ENCODE measurements at regions not wholly inside any gene's neighbourhood (a gene's known extent, or its start where the extent isn't known, plus 50 kb on each side); places are given as distances from the start of the nearest gene placed in this dataset.

DNA sequence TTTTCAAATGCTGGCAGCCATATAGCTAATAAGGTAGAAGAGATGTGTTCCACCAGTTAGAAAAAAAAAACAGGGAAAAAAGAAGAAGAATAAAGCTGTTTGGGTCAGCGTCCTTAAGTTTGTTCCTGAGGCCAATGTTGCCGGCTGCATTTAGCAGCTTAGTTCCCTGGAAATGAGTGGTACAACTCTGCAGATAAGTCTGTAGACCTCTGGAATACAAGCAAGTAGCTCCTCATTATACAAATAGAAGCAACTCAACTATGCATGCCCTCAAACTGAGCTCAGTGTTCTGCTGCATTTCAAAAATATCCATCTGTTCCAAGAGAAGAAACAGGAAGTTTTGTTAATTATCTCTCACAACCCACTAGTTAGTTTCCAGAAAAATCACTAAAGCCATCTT, 181.2 kb upstream of the PKN2 start:
- Histone ChIP-seq H3F3A (ENCODE audit: low read length, unreplicated experiment) (no peaks in the 10 kb centered on the region), H3K27me3 (ENCODE audit: low read length) (no peaks in the 10 kb centered on the region), H3K9me3 (ENCODE audit: low read length) (no peaks in the 10 kb centered on the region), H3K4me1 (ENCODE audit: insufficient read depth, low read length) (no peaks in the 10 kb centered on the region), H3K9ac (ENCODE audit: low read length) (no peak overlapping the region), H3K4me3 (ENCODE audit: low read length) (no peak overlapping the region), H3K36me3 (ENCODE audit: low read depth, low read length) (no peaks in the 10 kb centered on the region), H3K27ac (ENCODE audit: low read length) (no peak overlapping the region), H3K79me2 (ENCODE audit: low read length) (no peaks in the 10 kb centered on the region), H4K20me1 (ENCODE audit: low read length) (no peaks in the 10 kb centered on the region), H3K9me2 (replicated peaks; ENCODE audit: low read length) (no peaks in the 10 kb centered on the region), H2AFZ (ENCODE audit: low read length) (no peak overlapping the region), H3K4me2 (ENCODE audit: low read length) (no peak overlapping the region)
- POLR2A ChIA-PET (ENCODE audit: unreplicated experiment) = no interaction called here
- DNase-seq (no peak), ATAC-seq (no peak)
- CTCF ChIA-PET = no interaction called here
- no peak for TF ChIP-seq EZH2phosphoT487 (IDR thresholded peaks at IDR 0.05; ENCODE audit: borderline replicate concordance, low read length)
- no peak for TF ChIP-seq EZH2 (IDR thresholded peaks at IDR 0.05; ENCODE audit: low read length, unreplicated experiment)
- TF ChIP-seq, protein P1, sequence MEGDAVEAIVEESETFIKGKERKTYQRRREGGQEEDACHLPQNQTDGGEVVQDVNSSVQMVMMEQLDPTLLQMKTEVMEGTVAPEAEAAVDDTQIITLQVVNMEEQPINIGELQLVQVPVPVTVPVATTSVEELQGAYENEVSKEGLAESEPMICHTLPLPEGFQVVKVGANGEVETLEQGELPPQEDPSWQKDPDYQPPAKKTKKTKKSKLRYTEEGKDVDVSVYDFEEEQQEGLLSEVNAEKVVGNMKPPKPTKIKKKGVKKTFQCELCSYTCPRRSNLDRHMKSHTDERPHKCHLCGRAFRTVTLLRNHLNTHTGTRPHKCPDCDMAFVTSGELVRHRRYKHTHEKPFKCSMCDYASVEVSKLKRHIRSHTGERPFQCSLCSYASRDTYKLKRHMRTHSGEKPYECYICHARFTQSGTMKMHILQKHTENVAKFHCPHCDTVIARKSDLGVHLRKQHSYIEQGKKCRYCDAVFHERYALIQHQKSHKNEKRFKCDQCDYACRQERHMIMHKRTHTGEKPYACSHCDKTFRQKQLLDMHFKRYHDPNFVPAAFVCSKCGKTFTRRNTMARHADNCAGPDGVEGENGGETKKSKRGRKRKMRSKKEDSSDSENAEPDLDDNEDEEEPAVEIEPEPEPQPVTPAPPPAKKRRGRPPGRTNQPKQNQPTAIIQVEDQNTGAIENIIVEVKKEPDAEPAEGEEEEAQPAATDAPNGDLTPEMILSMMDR (conservative IDR thresholded peaks at IDR 0.05; ENCODE audit: low read depth, low read length) = no peak
- intact Hi-C loops (cut with micrococcal nuclease) = no loop called here
- no TSS peak for BruUV-seq (replicated peaks)

DNA sequence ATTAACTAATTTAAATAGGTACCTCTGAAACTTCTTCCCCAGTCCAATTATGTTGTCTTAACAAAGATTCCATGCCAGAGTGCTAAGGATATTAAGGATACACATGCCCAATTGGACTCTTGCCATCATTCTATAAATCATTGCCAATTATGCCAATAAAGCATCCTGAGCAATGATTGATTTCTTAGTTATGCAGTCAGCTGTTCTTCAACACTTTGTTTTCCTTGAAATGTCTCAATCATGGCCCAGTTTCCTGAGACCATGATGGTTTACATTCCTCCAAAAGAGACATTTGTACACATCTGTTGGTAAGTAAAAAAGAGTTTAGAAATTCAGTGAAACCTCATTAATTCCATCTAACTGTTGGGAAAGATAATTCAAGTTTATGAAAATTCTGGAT, 180.4 kb upstream of the PKN2 start:
- no peak for DNase-seq
- Histone ChIP-seq H3K36me3 (ENCODE audit: low read depth, low read length) (no peaks in the 10 kb centered on the region), H3K4me1 (ENCODE audit: insufficient read depth, low read length) (no peaks in the 10 kb centered on the region), H3K4me3 (ENCODE audit: low read length) (no peak overlapping the region), H3K27ac (ENCODE audit: low read length) (no peak overlapping the region), H3K4me2 (ENCODE audit: low read length) (no peak overlapping the region), H3K9me3 (ENCODE audit: low read length) (no peaks in the 10 kb centered on the region), H3K27me3 (ENCODE audit: low read length) (no peaks in the 10 kb centered on the region), H3F3A (ENCODE audit: low read length, unreplicated experiment) (no peaks in the 10 kb centered on the region), H3K9ac (ENCODE audit: low read length) (no peak overlapping the region), H3K9me2 (replicated peaks; ENCODE audit: low read length) (no peaks in the 10 kb centered on the region), H2AFZ (ENCODE audit: low read length) (no peak overlapping the region), H4K20me1 (ENCODE audit: low read length) (no peaks in the 10 kb centered on the region), H3K79me2 (ENCODE audit: low read length) (no peaks in the 10 kb centered on the region)
- POLR2A ChIA-PET (ENCODE audit: unreplicated experiment) = no interaction called here
- TF ChIP-seq EZH2phosphoT487 (IDR thresholded peaks at IDR 0.05; ENCODE audit: borderline replicate concordance, low read length) (no peak), EZH2 (IDR thresholded peaks at IDR 0.05; ENCODE audit: low read length, unreplicated experiment) (no peak)
- TF ChIP-seq, protein P1 (conservative IDR thresholded peaks at IDR 0.05; ENCODE audit: low read depth, low read length) = no peak
- intact Hi-C loops (cut with micrococcal nuclease) = no loop called here
- CTCF ChIA-PET = no interaction called here
- no TSS peak for BruUV-seq (replicated peaks)
- ATAC-seq = no peak

DNA sequence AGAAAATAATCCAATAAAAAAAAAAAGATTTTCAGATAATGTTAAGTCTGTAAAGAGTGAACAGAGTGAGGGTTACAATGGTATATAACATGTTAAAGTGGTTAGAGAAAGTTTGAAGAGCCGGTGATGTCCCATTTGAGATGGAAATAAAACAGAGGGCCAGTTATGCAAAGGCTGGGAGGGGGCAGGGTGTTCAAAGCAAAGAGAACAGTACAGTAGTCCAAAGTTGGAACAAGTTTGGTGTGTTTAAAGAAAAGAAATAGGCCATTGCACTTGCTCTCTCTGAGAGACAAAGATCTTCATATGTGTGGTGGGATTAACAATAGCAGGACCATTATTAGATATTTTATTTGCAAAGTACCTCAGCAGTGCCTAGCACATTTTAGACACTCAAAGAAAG, 179.5 kb upstream of the PKN2 start:
- intact Hi-C loops (cut with micrococcal nuclease) = no loop called here
- H3K9me2 ChIP-seq (replicated peaks; ENCODE audit: low read length) = no peaks in the 10 kb centered on the region
- no peaks in the 10 kb centered on the region for H3K27me3 ChIP-seq (ENCODE audit: low read length)
- H3K79me2 ChIP-seq (ENCODE audit: low read length) = no peaks in the 10 kb centered on the region
- BruUV-seq (replicated peaks) = no TSS peak
- ChIA-PET POLR2A (ENCODE audit: unreplicated experiment) (no interaction called here), CTCF (no interaction called here)
- H3K4me3 ChIP-seq (ENCODE audit: low read length) = no peak overlapping the region
- no peak overlapping the region for H3K9ac ChIP-seq (ENCODE audit: low read length)
- no peak overlapping the region for H3K4me2 ChIP-seq (ENCODE audit: low read length)
- no peaks in the 10 kb centered on the region for H3F3A ChIP-seq (ENCODE audit: low read length, unreplicated experiment)
- H3K27ac ChIP-seq (ENCODE audit: low read length) = no peak overlapping the region
- H2AFZ ChIP-seq (ENCODE audit: low read length) = no peak overlapping the region
- DNase-seq = no peak
- H3K36me3 ChIP-seq (ENCODE audit: low read depth, low read length) = no peaks in the 10 kb centered on the region
- no peak for ATAC-seq
- no peak for TF ChIP-seq EZH2 (IDR thresholded peaks at IDR 0.05; ENCODE audit: low read length, unreplicated experiment)
- TF ChIP-seq, protein P1 (conservative IDR thresholded peaks at IDR 0.05; ENCODE audit: low read depth, low read length) = no peak
- no peak for TF ChIP-seq EZH2phosphoT487 (IDR thresholded peaks at IDR 0.05; ENCODE audit: borderline replicate concordance, low read length)
- no peaks in the 10 kb centered on the region for H3K9me3 ChIP-seq (ENCODE audit: low read length)
- H4K20me1 ChIP-seq (ENCODE audit: low read length) = no peaks in the 10 kb centered on the region
- 0 out of 2 replicates have a peak, but pooled peaks cover 7% of the 10 kb centered on the region for H3K4me1 ChIP-seq (ENCODE audit: insufficient read depth, low read length)

Measured in PC-3 (cell line).